GM12872 (cell line): ENCODE measurements at regions not wholly inside any gene's neighbourhood (a gene's known extent, or its start where the extent isn't known, plus 50 kb on each side); places are given as distances from the start of the nearest gene placed in this dataset.

Source experiments
- CTCF ChIP-seq: IDR thresholded peaks from 3 replicates; pipeline ENCODE4 v1.5.1; 2011; ENCODE audit warnings: low read depth, mild to moderate bottlenecking, low read length, moderate library complexity; ENCODE audit not compliant: insufficient read depth

GRCh38 chrX:110561034-110561433, 202.4 kb downstream of the RTL9 start:
- TF ChIP-seq CTCF = no peak

DNA sequence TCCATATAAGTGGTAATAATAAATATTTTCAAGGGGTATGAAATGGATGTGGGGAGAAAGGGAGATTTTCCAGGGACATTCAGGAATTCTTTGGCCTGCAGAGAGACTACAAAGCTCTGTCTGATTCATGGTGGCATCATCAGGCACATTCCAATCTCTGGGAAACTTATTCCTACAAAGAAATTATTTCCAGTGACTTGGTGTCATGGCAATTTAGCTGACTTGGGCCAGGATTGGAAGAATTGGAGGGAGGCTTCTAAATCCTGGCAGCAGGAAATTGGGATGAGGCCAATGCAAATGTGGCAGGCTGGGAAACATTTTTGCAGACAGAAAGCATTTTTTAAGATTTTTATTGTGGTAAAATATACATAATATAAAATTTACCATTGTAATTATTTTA, 204.6 kb downstream of the RTL9 start:
- TF ChIP-seq CTCF = no peak

DNA sequence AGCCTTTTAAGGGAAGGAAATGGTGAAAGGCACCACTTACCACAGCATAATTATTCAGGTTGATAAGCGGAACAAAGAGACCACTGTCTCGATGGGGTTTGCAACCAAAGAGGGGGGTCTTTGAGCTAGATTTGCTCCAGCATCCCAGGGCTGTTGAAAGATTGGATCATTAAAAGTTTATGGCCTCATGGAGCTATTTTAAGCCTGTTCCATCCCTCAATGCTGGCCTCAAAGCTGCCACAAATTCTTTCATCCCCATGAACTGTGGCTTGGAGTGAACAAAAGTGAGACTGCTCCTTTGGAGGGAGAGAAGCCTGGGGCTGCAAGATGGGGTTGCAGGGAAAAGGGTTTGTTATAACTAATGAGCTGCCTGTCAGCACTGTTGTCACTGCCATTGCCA, 209.8 kb downstream of the RTL9 start:
- no peak for TF ChIP-seq CTCF

GRCh38 chrX:110569506-110569905, 210.9 kb downstream of the RTL9 start:
- TF ChIP-seq CTCF = no peak

DNA sequence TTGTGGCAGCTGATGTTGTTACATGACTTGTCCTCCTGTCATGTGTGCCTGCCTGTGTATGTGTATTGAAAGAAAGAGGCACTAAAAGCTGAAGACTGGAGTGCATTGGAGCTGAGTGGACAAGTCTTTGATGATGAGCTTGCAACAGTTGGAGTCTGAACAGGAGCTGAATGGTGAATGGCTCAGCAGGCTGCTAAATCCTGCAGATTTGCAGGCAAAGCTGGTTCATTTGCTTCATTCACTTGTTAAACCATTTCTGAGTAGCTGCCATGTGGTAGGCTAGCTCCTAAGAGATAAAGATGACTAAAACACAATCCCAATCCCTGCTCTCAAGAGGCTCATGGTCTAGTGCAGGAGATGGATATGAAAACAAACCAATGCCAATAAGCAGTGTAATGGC, 217.3 kb downstream of the CHRDL1 start:
- TF ChIP-seq CTCF = no peak

DNA sequence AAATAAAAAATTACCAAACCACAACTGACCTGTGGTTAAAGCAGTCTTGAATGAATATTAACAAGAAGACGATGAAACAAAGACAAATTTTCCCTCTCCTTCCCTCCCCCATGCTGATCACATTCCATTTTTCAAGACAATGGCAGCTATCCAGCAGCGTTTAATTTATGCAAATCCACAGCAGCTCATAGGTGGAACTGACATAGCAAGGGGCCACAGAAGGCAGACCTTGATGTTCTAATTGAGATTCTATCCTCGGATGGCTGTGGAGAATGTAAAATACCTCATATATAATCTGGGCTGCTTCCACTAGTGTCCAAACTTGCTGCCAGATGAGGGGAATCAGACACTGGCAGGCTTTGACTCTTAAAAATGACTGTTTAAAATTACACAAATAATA, 211.5 kb downstream of the CHRDL1 start:
- no peak for TF ChIP-seq CTCF

DNA sequence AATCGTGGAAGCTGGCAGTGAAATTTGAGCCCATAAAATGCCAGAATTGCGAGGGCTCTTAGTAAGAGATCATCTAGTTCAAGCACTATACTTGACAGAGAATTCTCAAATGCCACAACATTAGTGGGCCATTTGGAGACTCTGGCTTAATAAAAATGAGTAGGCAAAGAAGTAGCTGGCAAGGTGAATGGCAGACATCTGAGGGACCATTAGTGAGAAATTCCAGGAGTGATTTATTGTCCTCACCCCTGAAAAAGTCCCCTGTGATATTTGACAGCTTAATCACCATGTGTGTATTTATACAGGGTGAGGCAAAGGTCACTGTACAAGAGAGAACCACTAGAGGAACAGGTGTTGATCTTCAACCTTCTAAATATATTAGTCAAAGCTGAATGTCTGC, 207.5 kb downstream of the CHRDL1 start:
- no peak for TF ChIP-seq CTCF

GRCh38 chrX:110588853-110589252, 206.8 kb downstream of the CHRDL1 start:
- TF ChIP-seq CTCF = no peak
